ENCODE measurements at regions not wholly inside any gene's neighbourhood (a gene's known extent, or its start where the extent isn't known, plus 50 kb on each side); places are given as distances from the start of the nearest gene placed in this dataset.

DNA sequence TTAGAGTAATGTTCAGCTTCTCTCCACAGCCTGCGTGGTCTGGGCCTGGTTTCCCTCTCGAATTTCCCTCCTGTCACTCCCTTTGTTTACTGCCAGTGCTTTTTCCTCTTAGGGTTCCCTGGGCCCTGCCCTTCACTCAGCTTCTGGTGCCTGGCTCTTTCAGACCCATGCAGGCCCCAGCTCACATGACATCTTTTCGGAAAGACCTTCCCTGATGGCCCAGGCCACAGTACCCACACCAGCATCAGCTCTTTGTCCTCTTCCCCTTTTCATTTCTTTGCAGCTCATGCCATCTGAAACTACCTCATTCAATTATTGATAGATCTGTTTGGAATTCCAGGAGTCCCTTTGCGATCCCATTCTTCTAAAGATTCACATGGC, 68.1 kb upstream of the ABL1 start:
- no peaks in the 10 kb centered on the region for H3K27me3 Mint-ChIP-seq (ENCODE audit: insufficient read depth, unreplicated experiment)
- ChIA-PET CTCF (interaction anchor here (0.6 to 16.1 kb wide), 3 partner anchors 25 to 99 kb away, joined by 3 to 235 read pairs (median 9); no protein-coding TSS in a partner anchor), POLR2A (no interaction called here)
- intact Hi-C loops (cut with micrococcal nuclease): no loop called here
- H3K27ac Mint-ChIP-seq (ENCODE audit: low read depth, unreplicated experiment): no peak overlapping the region
- no peaks in the 10 kb centered on the region for H3K9me3 Mint-ChIP-seq (ENCODE audit: unreplicated experiment)
- TF ChIP-seq, protein P1, sequence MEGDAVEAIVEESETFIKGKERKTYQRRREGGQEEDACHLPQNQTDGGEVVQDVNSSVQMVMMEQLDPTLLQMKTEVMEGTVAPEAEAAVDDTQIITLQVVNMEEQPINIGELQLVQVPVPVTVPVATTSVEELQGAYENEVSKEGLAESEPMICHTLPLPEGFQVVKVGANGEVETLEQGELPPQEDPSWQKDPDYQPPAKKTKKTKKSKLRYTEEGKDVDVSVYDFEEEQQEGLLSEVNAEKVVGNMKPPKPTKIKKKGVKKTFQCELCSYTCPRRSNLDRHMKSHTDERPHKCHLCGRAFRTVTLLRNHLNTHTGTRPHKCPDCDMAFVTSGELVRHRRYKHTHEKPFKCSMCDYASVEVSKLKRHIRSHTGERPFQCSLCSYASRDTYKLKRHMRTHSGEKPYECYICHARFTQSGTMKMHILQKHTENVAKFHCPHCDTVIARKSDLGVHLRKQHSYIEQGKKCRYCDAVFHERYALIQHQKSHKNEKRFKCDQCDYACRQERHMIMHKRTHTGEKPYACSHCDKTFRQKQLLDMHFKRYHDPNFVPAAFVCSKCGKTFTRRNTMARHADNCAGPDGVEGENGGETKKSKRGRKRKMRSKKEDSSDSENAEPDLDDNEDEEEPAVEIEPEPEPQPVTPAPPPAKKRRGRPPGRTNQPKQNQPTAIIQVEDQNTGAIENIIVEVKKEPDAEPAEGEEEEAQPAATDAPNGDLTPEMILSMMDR (IDR thresholded peaks at IDR 0.05; ENCODE audit: unreplicated experiment): no peak
- H3K4me1 Mint-ChIP-seq (ENCODE audit: insufficient read depth, unreplicated experiment): peaks cover 15% of the 10 kb centered on the region
- peaks cover 6% of the 10 kb centered on the region for H3K36me3 Mint-ChIP-seq (ENCODE audit: insufficient read depth, unreplicated experiment)
- no peak overlapping the region for H3K4me3 Mint-ChIP-seq (ENCODE audit: unreplicated experiment)
- DNase-seq (ENCODE audit: unreplicated experiment): no peak
- BruUV-seq (replicated peaks): no TSS peak

DNA sequence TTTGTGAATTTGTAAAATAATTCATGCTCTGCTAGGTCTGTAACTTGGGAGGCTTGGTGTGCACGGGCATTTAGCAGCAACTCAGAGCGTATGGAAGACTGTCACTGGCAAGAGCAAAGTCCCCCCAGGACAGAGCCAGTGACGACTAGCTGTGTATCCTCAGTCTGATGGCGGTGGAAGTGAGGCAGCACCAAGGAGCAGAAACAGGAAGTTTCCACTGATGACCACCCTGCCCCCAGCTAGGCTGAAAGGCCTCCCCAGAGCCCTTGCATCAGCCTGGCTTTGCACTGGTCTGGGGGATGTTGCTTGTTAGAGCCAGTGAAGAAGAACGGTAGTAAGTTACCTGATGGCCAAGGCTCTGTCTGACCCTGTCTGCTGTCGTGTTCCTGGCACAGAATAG, 66.8 kb upstream of the ABL1 start:
- Mint-ChIP-seq H3K27ac (ENCODE audit: low read depth, unreplicated experiment) (peak overlapping the region; percentile 32), H3K4me3 (ENCODE audit: unreplicated experiment) (no peak overlapping the region), H3K4me1 (ENCODE audit: insufficient read depth, unreplicated experiment) (peaks cover 21% of the 10 kb centered on the region), H3K36me3 (ENCODE audit: insufficient read depth, unreplicated experiment) (peaks cover 6% of the 10 kb centered on the region), H3K9me3 (ENCODE audit: unreplicated experiment) (no peaks in the 10 kb centered on the region), H3K27me3 (ENCODE audit: insufficient read depth, unreplicated experiment) (no peaks in the 10 kb centered on the region)
- BruUV-seq (replicated peaks): no TSS peak
- no peak for DNase-seq (ENCODE audit: unreplicated experiment)
- POLR2A ChIA-PET: interaction anchor here (1.0 kb wide), 1 partner anchor 10 kb away, joined by 3 read pairs; no protein-coding TSS in a partner anchor
- intact Hi-C loops (cut with micrococcal nuclease): no loop called here
- CTCF ChIA-PET: interaction anchor here (0.6 to 16.1 kb wide), 5 partner anchors 13 to 278 kb away, joined by 3 to 235 read pairs (median 3); no protein-coding TSS in a partner anchor
- TF ChIP-seq, protein P1 (IDR thresholded peaks at IDR 0.05; ENCODE audit: unreplicated experiment): no peak

DNA sequence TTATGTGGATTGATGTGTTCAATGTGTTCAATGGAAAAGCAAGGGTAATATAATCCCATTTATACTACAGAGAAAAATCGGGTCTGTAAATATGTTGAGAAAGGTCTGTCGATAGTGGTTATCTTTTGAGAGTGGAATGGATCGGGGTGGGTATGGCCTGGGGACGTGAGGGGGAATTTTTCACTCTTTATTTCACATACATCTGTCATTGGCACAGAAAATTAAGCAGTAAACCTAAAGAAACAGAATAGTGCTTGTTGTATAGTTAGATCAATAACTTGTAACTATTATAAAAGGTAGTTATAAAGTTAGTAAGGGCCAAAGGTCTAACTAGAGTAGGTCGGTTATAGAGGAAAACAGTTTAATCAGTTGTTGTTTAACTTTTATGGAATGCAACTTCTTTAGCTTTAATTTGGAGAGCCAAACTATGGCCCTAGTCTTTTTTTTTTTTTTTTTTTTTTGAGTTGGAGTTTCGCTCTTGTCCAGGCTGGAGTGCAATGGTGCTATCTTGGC, 66.1 kb upstream of the ABL1 start:
- H3K9me3 Mint-ChIP-seq (ENCODE audit: unreplicated experiment): no peaks in the 10 kb centered on the region
- H3K36me3 Mint-ChIP-seq (ENCODE audit: insufficient read depth, unreplicated experiment): peaks cover 6% of the 10 kb centered on the region
- POLR2A ChIA-PET: interaction anchor here (0.8 to 1.1 kb wide), 2 partner anchors 77 to 98 kb away, joined by 3 read pairs; no protein-coding TSS in a partner anchor
- peak overlapping the region; percentile 32 for H3K27ac Mint-ChIP-seq (ENCODE audit: low read depth, unreplicated experiment)
- no peak for DNase-seq (ENCODE audit: unreplicated experiment)
- H3K4me1 Mint-ChIP-seq (ENCODE audit: insufficient read depth, unreplicated experiment): peaks cover 21% of the 10 kb centered on the region
- no peak overlapping the region for H3K4me3 Mint-ChIP-seq (ENCODE audit: unreplicated experiment)
- no TSS peak for BruUV-seq (replicated peaks)
- intact Hi-C loops (cut with micrococcal nuclease): no loop called here
- TF ChIP-seq, protein P1 (IDR thresholded peaks at IDR 0.05; ENCODE audit: unreplicated experiment): no peak
- CTCF ChIA-PET: interaction anchor here (0.7 to 16.1 kb wide), 5 partner anchors 13 to 235 kb away, joined by 3 to 235 read pairs (median 3); no protein-coding TSS in a partner anchor
- H3K27me3 Mint-ChIP-seq (ENCODE audit: insufficient read depth, unreplicated experiment): no peaks in the 10 kb centered on the region

DNA sequence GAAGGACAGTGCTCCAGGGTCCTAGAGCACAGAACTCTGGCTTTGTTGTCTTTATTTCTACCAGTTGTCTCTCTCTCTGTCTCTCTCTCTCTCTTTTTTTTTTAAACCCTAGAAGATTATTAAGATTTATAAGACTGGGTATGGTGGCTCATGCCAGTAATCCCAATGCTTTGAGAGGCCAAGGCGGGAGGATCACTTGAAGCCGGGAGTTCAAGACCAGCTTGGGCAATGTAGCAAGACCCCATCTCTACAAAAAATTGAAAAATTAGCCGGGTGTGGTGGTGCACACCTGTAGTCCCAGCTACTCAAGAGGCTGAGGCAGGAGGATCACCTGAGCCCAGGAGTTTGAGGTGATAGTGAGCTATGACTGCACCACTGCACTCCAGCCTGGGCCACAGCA, 65.0 kb upstream of the ABL1 start:
- TF ChIP-seq, protein P1 (IDR thresholded peaks at IDR 0.05; ENCODE audit: unreplicated experiment): no peak
- peaks cover under 1% of the 10 kb centered on the region for H3K9me3 Mint-ChIP-seq (ENCODE audit: unreplicated experiment)
- no TSS peak for BruUV-seq (replicated peaks)
- peaks cover 21% of the 10 kb centered on the region for H3K4me1 Mint-ChIP-seq (ENCODE audit: insufficient read depth, unreplicated experiment)
- no peak overlapping the region for H3K4me3 Mint-ChIP-seq (ENCODE audit: unreplicated experiment)
- POLR2A ChIA-PET: interaction anchor here (0.9 to 1.1 kb wide), 2 partner anchors 10 to 97 kb away, joined by 3 read pairs; no protein-coding TSS in a partner anchor
- no peaks in the 10 kb centered on the region for H3K27me3 Mint-ChIP-seq (ENCODE audit: insufficient read depth, unreplicated experiment)
- no peak overlapping the region for H3K27ac Mint-ChIP-seq (ENCODE audit: low read depth, unreplicated experiment)
- CTCF ChIA-PET: interaction anchor here (0.6 to 16.1 kb wide), 6 partner anchors 69 to 277 kb away, joined by 3 to 235 read pairs (median 3); no protein-coding TSS in a partner anchor
- intact Hi-C loops (cut with micrococcal nuclease): loop anchor here (2.0 to 5.0 kb wide), 3 partner anchors 67 to 227 kb away; no protein-coding TSS in a partner anchor
- H3K36me3 Mint-ChIP-seq (ENCODE audit: insufficient read depth, unreplicated experiment): peaks cover 7% of the 10 kb centered on the region
- DNase-seq (ENCODE audit: unreplicated experiment): no peak

All from MCF 10A (cell line).